Keratinocyte (primary cell): ENCODE measurements at regions not wholly inside any gene's neighbourhood (a gene's known extent, or its start where the extent isn't known, plus 50 kb on each side); places are given as distances from the start of the nearest gene placed in this dataset.

ENCODE experiments used
- DNase-seq: peaks from one replicate; pipeline ENCODE4 v3.0.0-alpha.2; 2011; ENCODE audit warnings: low read depth, missing footprints, low spot score
- FAIRE-seq: peaks from 2 replicates; lab custom pipeline; 2011; peaks lifted over from hg19 to GRCh38; lab: Jason Lieb, UNC
- H2AFZ ChIP-seq: 2 replicates; pipeline ENCODE4 v1.6.0; 2012; ENCODE audit warnings: low read length, control low read depth, inconsistent platforms; ENCODE audit not compliant: control insufficient read depth
- H3K27ac ChIP-seq: 2 replicates; pipeline ENCODE4 v1.5.1; 2011; ENCODE audit warnings: low read length; ENCODE audit not compliant: control insufficient read depth, insufficient read depth
- H3K27me3 ChIP-seq: 3 replicates; pipeline ENCODE4 v1.6.0; 2011; ENCODE audit warnings: low read length; ENCODE audit not compliant: control insufficient read depth, insufficient read depth; ENCODE audit errors: extremely low read depth
- H3K36me3 ChIP-seq, 2 experiments: 2 replicates in 1 of 2; 3 replicates in 1 of 2; pipeline ENCODE4 v1.5.1; 2011; ENCODE audit warnings: low read length in 2 of 2, mild to moderate bottlenecking in 1 of 2; ENCODE audit not compliant: control insufficient read depth in 2 of 2, insufficient read depth in 2 of 2; ENCODE audit errors: extremely low read depth in 1 of 2
- H3K4me1 ChIP-seq: 3 replicates; pipeline ENCODE4 v1.5.1; 2011; ENCODE audit warnings: low read length; ENCODE audit not compliant: control insufficient read depth, insufficient read depth; ENCODE audit errors: extremely low read depth
- H3K4me2 ChIP-seq: 3 replicates; pipeline ENCODE4 v1.6.0; 2011; ENCODE audit warnings: low read depth, low read length; ENCODE audit not compliant: control insufficient read depth, insufficient read depth; ENCODE audit errors: extremely low read depth
- H3K4me3 ChIP-seq, 3 experiments: fragments of 200-600 bp in 1 of 3; sonication (generic) in 1 of 3; 2 replicates in 2 of 3; 3 replicates in 1 of 3; pipeline ENCODE4 v1.5.1; 2011 to 2016; ENCODE audit warnings: low read length in 3 of 3, mild to moderate bottlenecking in 3 of 3, control low read depth in 2 of 3, inconsistent platforms in 1 of 3, low read depth in 1 of 3, mixed read lengths in 1 of 3, mixed run types in 1 of 3, moderate library complexity in 1 of 3; ENCODE audit not compliant: control insufficient read depth in 2 of 3, insufficient read depth in 2 of 3; ENCODE audit errors: extremely low read depth in 1 of 3
- H3K79me2 ChIP-seq: 2 replicates; pipeline ENCODE4 v1.6.0; 2012; ENCODE audit warnings: low read length; ENCODE audit not compliant: control insufficient read depth, insufficient read depth
- H3K9ac ChIP-seq: 3 replicates; pipeline ENCODE4 v1.6.0; 2011; ENCODE audit warnings: low read length; ENCODE audit not compliant: control insufficient read depth, insufficient read depth; ENCODE audit errors: extremely low read depth
- H3K9me1 ChIP-seq: 3 replicates; pipeline ENCODE4 v1.6.0; 2011; ENCODE audit warnings: low read length; ENCODE audit not compliant: control insufficient read depth, insufficient read depth; ENCODE audit errors: extremely low read depth
- H3K9me3 ChIP-seq: 2 replicates; pipeline ENCODE4 v1.5.1; 2012; ENCODE audit warnings: low read depth, low read length; ENCODE audit not compliant: control insufficient read depth
- H4K20me1 ChIP-seq: 3 replicates; pipeline ENCODE4 v1.6.0; 2011; ENCODE audit warnings: low read length; ENCODE audit not compliant: control insufficient read depth, insufficient read depth; ENCODE audit errors: extremely low read depth
- CTCF ChIP-seq, 3 experiments: IDR thresholded peaks in 1 of 3; conservative IDR thresholded peaks in 1 of 3; optimal IDR thresholded peaks in 1 of 3; 2 replicates in 2 of 3; 3 replicates in 1 of 3; pipeline versions ENCODE3 to v1.5.1; 2011; ENCODE audit warnings: low read length in 3 of 3, mild to moderate bottlenecking in 3 of 3, moderate library complexity in 2 of 3, control low read depth in 1 of 3, inconsistent platforms in 1 of 3; ENCODE audit not compliant: insufficient read depth in 2 of 3; ENCODE audit errors: extremely low read depth in 1 of 3
- EZH2 ChIP-seq: IDR thresholded peaks from one replicate; pipeline ENCODE4 v1.6.1; 2012; ENCODE audit warnings: inconsistent platforms, mild to moderate bottlenecking, low read length, moderate library complexity
- dilution Hi-C: fragments of 300-500 bp; cut with MboI; formaldehyde crosslinking; loops from one replicate; pipeline ENCODE4 v1.7.0; 2020; ENCODE audit warnings: low sequenced_read_pairs; ENCODE audit not compliant: extremely low pct_ligation_motif_present

- dilution Hi-C loops: no loop called here
- H3K27me3 ChIP-seq: no peaks in the 10 kb centered on the region
- no peaks in the 10 kb centered on the region for H3K4me1 ChIP-seq
- no peaks in the 10 kb centered on the region for H3K9me1 ChIP-seq
- no peak overlapping the region for H2AFZ ChIP-seq
- H3K4me2 ChIP-seq: no peak overlapping the region
- no peak overlapping the region for H3K27ac ChIP-seq
- H4K20me1 ChIP-seq: no peaks in the 10 kb centered on the region
- H3K9me3 ChIP-seq: no peaks in the 10 kb centered on the region
- FAIRE-seq (no peak), DNase-seq (no peak)
- no peak overlapping the region for H3K4me3 ChIP-seq
- no peaks in the 10 kb centered on the region for H3K36me3 ChIP-seq
- no peak overlapping the region for H3K9ac ChIP-seq
- H3K79me2 ChIP-seq: no peaks in the 10 kb centered on the region
- TF ChIP-seq EZH2 (no peak), CTCF (optimal IDR thresholded peaks at IDR 0.05 in 1 of 3, IDR thresholded peaks at IDR 0.05 in 1 of 3, conservative IDR thresholded peaks at IDR 0.05 in 1 of 3; ENCODE audit: extremely low read depth in 1 of 3, insufficient read depth in 2 of 3, low read length in 3 of 3) (no peak)
Observed at GRCh38 chr9:73906671-73907070, 590.5 kb upstream of the RORB start.

GRCh38 chr9:73911804-73912203 lies 585.3 kb upstream of the RORB start:
- H3K9me3 ChIP-seq: no peaks in the 10 kb centered on the region
- no peak overlapping the region for H3K4me2 ChIP-seq
- H3K36me3 ChIP-seq: no peaks in the 10 kb centered on the region
- no peak for DNase-seq
- no peak for FAIRE-seq
- no peak overlapping the region for H3K27ac ChIP-seq
- no peaks in the 10 kb centered on the region for H3K4me1 ChIP-seq
- H3K4me3 ChIP-seq: no peak overlapping the region
- no peaks in the 10 kb centered on the region for H3K79me2 ChIP-seq
- H3K27me3 ChIP-seq: no peaks in the 10 kb centered on the region
- no peaks in the 10 kb centered on the region for H3K9me1 ChIP-seq
- TF ChIP-seq CTCF (optimal IDR thresholded peaks at IDR 0.05 in 1 of 3, IDR thresholded peaks at IDR 0.05 in 1 of 3, conservative IDR thresholded peaks at IDR 0.05 in 1 of 3; ENCODE audit: extremely low read depth in 1 of 3, insufficient read depth in 2 of 3, low read length in 3 of 3): no peak
- no peak for TF ChIP-seq EZH2
- no peak overlapping the region for H2AFZ ChIP-seq
- no peak overlapping the region for H3K9ac ChIP-seq
- H4K20me1 ChIP-seq: no peaks in the 10 kb centered on the region
- dilution Hi-C loops: no loop called here
